ENCODE measurements at regions not wholly inside any gene's neighbourhood (a gene's known extent, or its start where the extent isn't known, plus 50 kb on each side); places are given as distances from the start of the nearest gene placed in this dataset.

GRCh38 chr4:81620442-81620841, 148.7 kb upstream of the RASGEF1B start:
- DNase-seq (ENCODE audit: insufficient read length) (no peak), FAIRE-seq (no peak)
- TF ChIP-seq POLR2A (IDR thresholded peaks at IDR 0.05; ENCODE audit: low read depth, low read length) = no peak
- TF ChIP-seq POLR2AphosphoS5 (IDR thresholded peaks at IDR 0.05; ENCODE audit: low read depth, low read length) = no peak
- TF ChIP-seq TAF1 (IDR thresholded peaks at IDR 0.05; ENCODE audit: borderline replicate concordance, low read depth, low read length) = no peak

GRCh38 chr4:81617545-81617944, 145.8 kb upstream of the RASGEF1B start:
- FAIRE-seq = no peak
- no peak for TF ChIP-seq TAF1 (IDR thresholded peaks at IDR 0.05; ENCODE audit: borderline replicate concordance, low read depth, low read length)
- TF ChIP-seq POLR2AphosphoS5 (IDR thresholded peaks at IDR 0.05; ENCODE audit: low read depth, low read length) = no peak

GRCh38 chr4:81611221-81611620, 139.5 kb upstream of the RASGEF1B start:
- TF ChIP-seq POLR2A (IDR thresholded peaks at IDR 0.05; ENCODE audit: low read depth, low read length) = no peak
- no peak for FAIRE-seq

More at GRCh38 chr4:81617545-81617944, 145.8 kb upstream of the RASGEF1B start:
- DNase-seq (ENCODE audit: insufficient read length) = no peak

GRCh38 chr4:81609844-81610243, 138.1 kb upstream of the RASGEF1B start:
- DNase-seq (ENCODE audit: insufficient read length) = no peak
- TF ChIP-seq POLR2A (IDR thresholded peaks at IDR 0.05; ENCODE audit: low read depth, low read length) (no peak), POLR2AphosphoS5 (IDR thresholded peaks at IDR 0.05; ENCODE audit: low read depth, low read length) (no peak), TAF1 (IDR thresholded peaks at IDR 0.05; ENCODE audit: borderline replicate concordance, low read depth, low read length) (no peak)
- no peak for FAIRE-seq

More at GRCh38 chr4:81611221-81611620, 139.5 kb upstream of the RASGEF1B start:
- DNase-seq (ENCODE audit: insufficient read length) = no peak

GRCh38 chr4:81607950-81608349, 136.2 kb upstream of the RASGEF1B start:
- no peak for TF ChIP-seq TAF1 (IDR thresholded peaks at IDR 0.05; ENCODE audit: borderline replicate concordance, low read depth, low read length)
- no peak for TF ChIP-seq POLR2AphosphoS5 (IDR thresholded peaks at IDR 0.05; ENCODE audit: low read depth, low read length)
- no peak for TF ChIP-seq POLR2A (IDR thresholded peaks at IDR 0.05; ENCODE audit: low read depth, low read length)
- DNase-seq (ENCODE audit: insufficient read length) (no peak), FAIRE-seq (no peak)

- FAIRE-seq (peak; percentile 44), DNase-seq (ENCODE audit: insufficient read length) (no peak)
- TF ChIP-seq POLR2AphosphoS5 (IDR thresholded peaks at IDR 0.05; ENCODE audit: low read depth, low read length) (no peak), POLR2A (IDR thresholded peaks at IDR 0.05; ENCODE audit: low read depth, low read length) (no peak), TAF1 (IDR thresholded peaks at IDR 0.05; ENCODE audit: borderline replicate concordance, low read depth, low read length) (no peak)
Measured at GRCh38 chr4:81606801-81607501, 135.2 kb upstream of the RASGEF1B start.

- FAIRE-seq (no peak), DNase-seq (ENCODE audit: insufficient read length) (no peak)
- no peak for TF ChIP-seq TAF1 (IDR thresholded peaks at IDR 0.05; ENCODE audit: borderline replicate concordance, low read depth, low read length)
- no peak for TF ChIP-seq POLR2A (IDR thresholded peaks at IDR 0.05; ENCODE audit: low read depth, low read length)
- TF ChIP-seq POLR2AphosphoS5 (IDR thresholded peaks at IDR 0.05; ENCODE audit: low read depth, low read length) = no peak
Measured at GRCh38 chr4:81606166-81606565, 134.5 kb upstream of the RASGEF1B start.

GRCh38 chr4:81605271-81605670, 133.6 kb upstream of the RASGEF1B start:
- DNase-seq (ENCODE audit: insufficient read length) = no peak
- TF ChIP-seq POLR2A (IDR thresholded peaks at IDR 0.05; ENCODE audit: low read depth, low read length) (no peak), TAF1 (IDR thresholded peaks at IDR 0.05; ENCODE audit: borderline replicate concordance, low read depth, low read length) (no peak), POLR2AphosphoS5 (IDR thresholded peaks at IDR 0.05; ENCODE audit: low read depth, low read length) (no peak)
- no peak for FAIRE-seq

GRCh38 chr4:81604683-81605218, 133.0 kb upstream of the RASGEF1B start:
- TF ChIP-seq TAF1 (IDR thresholded peaks at IDR 0.05; ENCODE audit: borderline replicate concordance, low read depth, low read length) (no peak), POLR2A (IDR thresholded peaks at IDR 0.05; ENCODE audit: low read depth, low read length) (no peak), POLR2AphosphoS5 (IDR thresholded peaks at IDR 0.05; ENCODE audit: low read depth, low read length) (no peak)
- no peak for FAIRE-seq
- no peak for DNase-seq (ENCODE audit: insufficient read length)

- no peak for TF ChIP-seq POLR2AphosphoS5 (IDR thresholded peaks at IDR 0.05; ENCODE audit: low read depth, low read length)
- DNase-seq (ENCODE audit: insufficient read length) = no peak
- no peak for FAIRE-seq
Measured at GRCh38 chr4:81602854-81603253, 131.1 kb upstream of the RASGEF1B start.

- FAIRE-seq = no peak
- DNase-seq (ENCODE audit: insufficient read length) = no peak
- no peak for TF ChIP-seq POLR2AphosphoS5 (IDR thresholded peaks at IDR 0.05; ENCODE audit: low read depth, low read length)
- TF ChIP-seq POLR2A (IDR thresholded peaks at IDR 0.05; ENCODE audit: low read depth, low read length) = no peak
- no peak for TF ChIP-seq TAF1 (IDR thresholded peaks at IDR 0.05; ENCODE audit: borderline replicate concordance, low read depth, low read length)
Measured at GRCh38 chr4:81601358-81601694, 129.6 kb upstream of the RASGEF1B start.

- no peak for FAIRE-seq
- no peak for DNase-seq (ENCODE audit: insufficient read length)
- TF ChIP-seq POLR2A (IDR thresholded peaks at IDR 0.05; ENCODE audit: low read depth, low read length) (no peak), TAF1 (IDR thresholded peaks at IDR 0.05; ENCODE audit: borderline replicate concordance, low read depth, low read length) (no peak), POLR2AphosphoS5 (IDR thresholded peaks at IDR 0.05; ENCODE audit: low read depth, low read length) (no peak)
Measured at GRCh38 chr4:81600520-81601357, 129.0 kb upstream of the RASGEF1B start.
